Activated T-cell treated with anti-CD3 and anti-CD28 coated beads for 4 hours (primary cell): ENCODE measurements at regions not wholly inside any gene's neighbourhood (a gene's known extent, or its start where the extent isn't known, plus 50 kb on each side); places are given as distances from the start of the nearest gene placed in this dataset.

Experiments used
- DNase-seq: peaks from one replicate; pipeline ENCODE4 v3.0.0-alpha.2; 2020

DNA sequence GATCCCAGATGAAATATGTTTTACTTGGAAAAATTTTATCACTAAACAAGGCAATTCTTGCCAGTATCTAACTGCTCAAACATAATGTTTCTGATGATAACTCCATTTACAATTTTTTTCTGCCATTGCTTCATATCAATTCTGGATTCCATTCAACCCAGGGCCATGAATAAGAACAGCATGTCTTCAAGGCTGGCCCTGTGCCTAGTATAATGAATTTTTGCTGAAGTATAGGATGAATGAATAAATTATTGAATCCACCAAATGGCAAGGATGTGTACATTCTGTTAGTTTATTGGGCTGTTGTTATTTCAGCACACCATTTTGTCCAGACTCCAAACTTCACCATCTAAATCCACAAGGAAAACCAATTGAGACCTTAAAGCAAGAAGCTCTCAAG lies 414.7 kb downstream of the HS3ST3B1 start:
- DNase-seq, result no peak

DNA sequence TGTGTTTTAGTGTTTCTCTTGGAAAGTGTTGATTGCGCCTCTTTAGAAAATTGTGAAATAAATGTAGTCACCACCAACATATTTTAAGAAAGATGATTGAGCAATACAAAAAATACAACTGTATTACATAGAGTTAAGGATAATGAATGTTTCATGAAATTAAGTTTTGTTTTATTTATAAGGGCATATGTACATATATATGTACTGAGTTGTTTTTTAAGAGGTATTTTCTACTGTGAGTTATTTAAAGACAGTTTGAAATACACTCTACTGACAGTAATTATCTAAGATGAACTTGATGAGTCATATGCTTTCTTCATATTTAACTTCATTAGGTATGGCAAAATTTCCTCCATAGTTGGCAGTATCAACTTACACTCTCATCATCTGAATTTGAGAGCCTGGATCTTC lies 411.7 kb downstream of the HS3ST3B1 start:
- no peak for DNase-seq

DNA sequence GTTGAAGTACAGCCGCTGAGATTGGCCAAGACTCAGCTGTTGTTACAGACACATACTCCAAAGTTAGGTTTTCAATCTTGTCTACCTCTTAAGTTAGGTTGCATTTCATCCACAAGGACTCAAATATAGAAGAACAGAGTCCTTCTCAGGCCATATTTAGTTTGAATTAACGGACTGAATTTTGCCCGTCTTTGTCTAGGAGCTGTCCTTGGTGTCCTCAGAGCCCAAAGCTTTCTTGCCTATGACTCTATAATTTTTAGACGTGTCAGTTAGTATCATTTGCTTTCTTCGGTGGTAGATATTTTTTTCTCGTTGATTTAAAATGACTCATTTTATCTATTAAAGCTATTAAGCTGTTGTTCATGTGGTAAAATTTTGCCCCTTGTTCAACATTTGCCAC lies 403.2 kb downstream of the HS3ST3B1 start:
- DNase-seq, result no peak

DNA sequence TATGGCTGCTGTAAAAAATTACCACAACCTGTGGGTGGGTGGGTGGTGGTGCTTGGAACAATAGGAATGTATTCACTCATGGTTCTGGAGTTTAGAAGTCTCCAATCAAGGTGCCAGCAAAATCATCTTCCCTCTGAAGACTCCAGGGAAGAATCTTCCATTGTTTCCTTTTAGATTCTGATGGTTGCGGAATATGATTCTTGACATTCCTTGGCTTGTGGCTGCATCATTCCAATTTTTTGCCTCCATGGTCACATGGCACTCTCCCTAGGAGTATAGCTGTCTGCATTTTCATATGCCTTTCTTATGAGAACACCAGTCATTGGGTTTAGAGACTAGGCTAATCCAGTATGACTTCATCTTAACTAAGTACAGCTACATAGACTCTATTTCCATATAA lies 401.0 kb downstream of the HS3ST3B1 start:
- DNase-seq, result no peak

DNA sequence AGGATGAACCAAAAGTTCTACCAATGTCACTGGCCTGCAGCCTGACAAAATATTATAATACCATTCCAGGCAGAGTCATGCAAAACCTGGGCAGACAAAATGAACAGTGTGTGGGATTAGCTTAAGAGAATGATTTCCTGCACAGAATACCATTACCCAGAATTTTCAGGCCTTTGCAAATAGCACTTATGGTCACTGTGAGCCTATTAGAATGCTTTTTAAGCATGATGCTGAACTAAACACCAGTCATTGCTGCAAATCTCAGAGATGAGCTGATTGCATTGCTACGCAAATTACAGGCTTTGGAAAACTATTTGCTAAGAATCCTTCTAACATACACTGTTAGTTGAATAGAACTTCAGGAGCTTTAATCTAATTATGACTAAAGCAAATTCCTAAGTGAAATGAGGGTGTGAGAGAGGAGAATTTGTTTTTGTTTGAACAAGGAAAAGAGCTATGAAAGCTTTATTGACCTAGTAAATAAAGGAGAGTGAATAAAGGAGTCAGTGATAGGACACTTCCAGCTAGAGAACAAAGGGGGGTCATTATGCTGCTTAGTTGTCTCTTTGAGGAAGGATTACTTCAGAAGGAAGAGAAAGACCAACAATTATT lies 398.8 kb downstream of the HS3ST3B1 start:
- no peak for DNase-seq

DNA sequence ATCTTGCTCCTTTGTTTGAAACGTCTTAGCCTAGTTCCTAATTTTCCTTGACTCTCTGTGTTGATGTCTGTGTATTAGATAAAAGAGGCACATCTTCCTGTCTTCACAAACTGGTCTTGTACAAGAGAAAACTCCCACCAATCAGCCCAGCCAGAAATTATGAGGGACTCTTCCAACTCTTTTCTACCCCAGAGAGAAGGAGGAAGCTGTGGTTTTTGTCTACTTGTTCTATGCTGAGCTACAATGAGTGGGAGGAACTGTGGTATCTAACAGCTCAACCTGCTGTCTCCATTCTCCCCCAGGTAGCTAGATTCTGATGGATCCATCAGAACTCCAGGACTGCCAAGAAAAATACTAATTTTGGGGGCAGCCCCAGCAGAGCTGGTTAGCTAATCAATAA lies 392.5 kb downstream of the HS3ST3B1 start:
- DNase-seq, result no peak

DNA sequence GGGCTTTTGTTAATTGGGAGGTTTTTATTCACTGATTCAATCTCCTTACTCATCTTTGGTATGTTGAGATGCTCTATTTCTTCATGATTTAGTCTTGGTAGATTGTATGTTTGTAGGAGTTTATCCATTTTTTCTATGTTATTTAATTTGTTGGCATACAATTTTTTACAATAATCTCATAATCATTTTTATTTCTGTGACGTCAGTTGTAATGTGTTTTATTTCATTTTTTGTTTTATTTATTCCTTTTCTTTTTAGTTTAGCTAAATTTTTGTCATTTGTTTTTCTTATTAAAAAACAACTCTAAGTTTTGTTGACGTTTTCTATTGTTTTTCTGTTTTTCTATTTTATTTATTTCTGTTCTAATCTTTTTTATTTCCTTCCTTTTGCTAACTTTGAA lies 389.8 kb downstream of the HS3ST3B1 start:
- no peak for DNase-seq

DNA sequence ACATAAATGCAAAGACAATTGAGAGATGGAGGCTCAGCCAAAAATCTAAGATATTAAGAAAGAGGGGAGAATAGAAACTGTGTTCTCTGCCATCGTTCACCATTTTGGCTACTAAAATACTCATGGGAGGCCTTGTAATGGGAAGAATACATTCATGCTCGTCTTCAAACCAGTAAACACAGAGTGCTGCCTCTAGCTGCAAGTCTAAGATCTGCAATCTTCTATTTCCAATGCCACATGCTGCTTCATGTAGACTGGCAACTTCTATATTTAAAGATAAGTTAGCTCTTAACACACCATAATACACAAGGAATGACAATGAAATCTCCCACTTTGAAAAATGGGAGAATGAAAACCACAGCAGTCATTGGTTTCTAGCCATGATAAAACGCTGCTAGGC lies 387.3 kb downstream of the HS3ST3B1 start:
- DNase-seq, result no peak

DNA sequence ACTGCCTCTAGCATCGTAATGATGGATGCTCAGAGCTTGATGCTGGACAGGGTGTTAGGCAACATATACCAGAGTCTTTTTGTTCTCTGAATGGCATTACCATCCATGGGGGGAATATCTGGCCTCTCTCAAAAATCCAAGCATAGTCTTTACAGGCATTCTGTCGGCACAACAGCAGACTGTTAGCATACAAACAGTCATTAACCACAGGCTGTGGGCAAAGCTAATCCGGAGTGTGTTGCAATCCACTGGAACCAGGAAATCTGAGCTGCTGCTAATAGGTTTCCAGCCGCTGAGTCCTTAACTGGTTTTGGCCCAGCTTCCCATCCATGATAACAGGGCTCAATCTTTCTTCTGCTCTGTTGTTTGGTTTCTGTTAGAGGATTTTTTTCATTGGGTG lies 371.9 kb downstream of the HS3ST3B1 start:
- no peak for DNase-seq

DNA sequence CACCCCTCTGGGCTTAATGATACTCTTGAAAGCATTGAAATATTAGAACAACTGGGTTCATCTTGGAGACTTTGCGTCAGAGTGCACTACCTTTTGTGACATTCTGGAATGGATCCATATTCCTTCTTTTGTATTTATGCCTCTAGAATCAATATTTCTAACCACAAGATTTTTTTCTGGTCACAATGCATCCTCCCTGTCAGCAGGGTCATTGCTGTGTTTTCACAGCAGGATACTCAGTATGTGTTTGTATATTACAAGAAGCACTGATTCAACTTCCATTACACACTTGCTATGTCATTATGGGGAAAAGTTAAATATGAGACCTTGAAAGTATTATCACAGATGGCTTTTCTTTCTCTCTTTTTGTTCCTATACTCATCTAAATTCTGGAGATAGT lies 370.0 kb downstream of the HS3ST3B1 start:
- no peak for DNase-seq

DNA sequence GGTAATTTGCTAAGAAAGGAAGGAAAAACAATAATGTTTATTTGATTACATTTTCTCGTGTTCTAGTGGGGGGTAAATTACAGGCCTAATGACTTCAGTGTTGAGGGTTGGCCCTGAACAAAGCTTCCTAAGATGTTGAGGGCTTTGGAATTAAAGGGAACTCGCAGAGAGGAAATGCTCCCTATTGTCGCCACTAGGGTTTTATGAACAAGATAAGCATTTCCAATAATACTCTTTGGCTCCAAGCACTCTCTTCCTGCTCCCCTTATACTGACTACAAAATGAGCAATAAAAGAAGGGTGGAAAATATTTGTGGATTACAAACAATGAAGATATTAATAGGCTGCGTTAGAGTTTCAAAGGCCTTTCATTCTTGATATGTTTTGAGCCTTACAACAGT lies 363.6 kb downstream of the HS3ST3B1 start:
- DNase-seq, result no peak

DNA sequence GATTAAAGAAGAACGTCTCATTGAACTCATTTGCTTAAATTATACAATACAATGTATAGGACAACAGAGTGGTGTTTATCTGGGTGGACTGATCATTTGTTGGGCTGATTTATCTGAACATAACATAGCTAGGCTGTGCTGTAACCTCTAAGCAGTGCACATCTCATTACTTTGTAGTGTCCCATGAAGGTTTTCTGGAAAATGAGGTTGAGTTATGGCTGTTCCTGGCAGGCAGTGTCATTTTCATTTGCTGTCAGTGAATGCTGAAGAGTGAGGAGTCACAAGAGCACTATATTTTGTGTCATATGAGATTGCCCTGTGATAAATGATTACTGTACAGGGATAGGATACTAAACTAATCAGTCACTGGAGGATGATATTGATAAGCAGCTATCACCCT lies 340.2 kb downstream of the HS3ST3B1 start:
- DNase-seq, result no peak

DNA sequence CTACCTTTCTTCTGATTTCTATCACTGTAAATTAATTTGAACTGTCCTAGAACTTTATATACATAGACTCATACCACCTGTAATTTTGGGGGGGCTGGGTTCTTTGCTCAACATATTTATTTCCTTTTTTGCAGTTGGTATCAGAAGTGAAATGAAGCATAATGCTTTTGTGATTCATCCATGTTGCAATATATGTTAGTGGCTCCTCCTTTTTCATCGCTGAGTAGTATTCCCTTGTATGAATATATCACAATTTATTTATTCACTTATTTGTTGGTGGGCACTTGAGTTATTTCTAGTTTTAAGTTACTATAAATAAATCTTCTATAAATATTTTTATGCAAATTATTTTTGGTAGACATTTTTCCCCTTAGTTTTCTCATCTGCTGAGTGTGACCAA lies 336.4 kb downstream of the HS3ST3B1 start:
- no peak for DNase-seq

DNA sequence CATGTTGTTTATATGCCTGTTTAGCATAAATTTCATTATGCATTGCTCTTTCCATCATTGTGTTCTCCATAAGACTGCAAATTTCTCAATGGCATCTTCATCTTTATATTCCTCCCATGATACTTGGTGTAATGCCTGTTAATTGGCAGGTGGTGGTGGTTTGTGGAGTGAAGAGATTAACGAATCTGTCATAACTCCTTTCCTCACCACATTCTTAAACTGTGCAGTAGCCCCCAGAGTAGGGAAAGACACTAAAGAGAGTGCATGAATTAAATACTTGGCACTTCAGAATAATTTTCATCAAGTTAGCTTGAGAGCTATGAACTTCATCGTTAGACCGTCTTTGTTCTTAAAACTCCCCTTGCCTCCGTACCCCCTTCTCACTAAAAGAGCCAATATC lies 329.7 kb downstream of the HS3ST3B1 start:
- no peak for DNase-seq

DNA sequence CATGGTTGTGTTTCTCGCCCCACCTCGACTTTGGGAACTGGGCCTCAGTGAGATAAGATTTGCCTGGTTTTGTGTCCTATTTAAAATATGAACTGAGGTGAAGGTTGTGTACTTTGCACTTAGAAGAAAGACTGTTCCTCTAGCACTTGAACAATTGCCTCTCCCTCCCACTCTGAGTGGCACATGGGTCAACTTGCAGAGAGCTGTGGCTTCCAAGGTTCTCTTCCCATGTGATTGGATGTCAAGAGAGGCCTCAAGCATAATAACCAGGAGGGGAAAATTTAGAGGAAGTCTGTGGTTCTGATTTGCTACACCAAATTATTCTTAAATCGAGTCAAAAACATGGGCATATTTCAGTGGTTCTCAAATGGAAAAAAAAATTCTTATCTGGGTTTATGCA lies 329.2 kb downstream of the HS3ST3B1 start:
- no peak for DNase-seq

DNA sequence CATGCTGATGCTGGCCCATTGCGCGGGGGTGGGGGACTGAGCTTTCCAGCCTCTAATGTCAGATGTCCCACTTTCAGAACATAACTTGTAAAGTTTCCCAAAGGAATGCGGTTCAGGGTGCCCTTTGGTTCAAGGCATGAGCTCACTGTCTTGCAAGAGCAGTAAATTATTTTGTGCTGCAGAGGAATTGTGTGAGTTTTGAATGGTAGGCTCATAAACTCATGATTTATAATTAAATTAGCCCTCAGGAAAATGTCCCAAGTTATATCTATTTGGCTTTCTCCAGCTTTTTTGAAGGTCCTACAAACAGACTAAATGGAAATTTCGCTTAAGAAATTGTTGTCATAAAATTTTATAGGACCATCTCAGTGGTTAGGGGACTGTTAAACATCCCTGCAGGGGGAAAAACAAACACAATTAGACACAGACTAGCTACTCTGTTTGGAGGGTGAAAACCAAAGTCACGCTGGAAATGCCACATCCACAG lies 321.8 kb downstream of the HS3ST3B1 start:
- no peak for DNase-seq

DNA sequence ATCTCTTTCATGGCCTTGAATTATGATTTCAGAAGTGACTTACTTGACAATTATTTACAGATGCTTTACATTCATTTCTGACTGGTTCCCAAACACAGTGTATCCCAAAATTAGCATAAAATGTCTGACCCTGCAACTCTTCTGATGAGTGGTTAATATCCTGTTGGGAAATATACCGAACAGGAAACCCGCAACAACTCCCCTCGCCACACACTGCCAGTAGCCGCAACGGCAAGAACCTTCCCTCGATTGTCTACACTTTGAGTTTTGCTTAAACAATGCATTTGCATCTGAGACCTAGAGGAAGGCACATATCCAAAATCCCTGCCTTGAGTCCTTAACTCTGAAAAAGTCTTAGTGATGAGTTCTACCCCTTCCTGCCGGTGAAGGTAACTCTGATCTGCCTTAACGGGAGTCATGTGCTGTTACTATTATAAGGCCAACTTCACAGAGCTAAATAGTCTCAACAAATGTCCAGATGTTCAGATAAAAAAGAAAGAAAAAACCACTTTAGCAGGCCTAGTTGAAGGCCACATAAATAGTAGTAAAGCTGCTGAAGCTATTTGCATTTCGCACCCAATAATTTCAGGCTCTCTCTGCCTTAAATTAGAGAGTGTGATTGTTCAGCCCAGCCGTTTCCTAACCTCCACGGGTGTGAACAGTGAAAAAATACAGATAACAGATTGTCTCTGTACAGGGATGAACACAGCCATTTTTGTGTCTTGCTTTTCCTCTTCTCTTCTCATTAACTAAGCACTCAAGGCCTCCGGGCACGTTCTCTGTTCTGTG lies 321.1 kb downstream of the HS3ST3B1 start:
- no peak for DNase-seq

DNA sequence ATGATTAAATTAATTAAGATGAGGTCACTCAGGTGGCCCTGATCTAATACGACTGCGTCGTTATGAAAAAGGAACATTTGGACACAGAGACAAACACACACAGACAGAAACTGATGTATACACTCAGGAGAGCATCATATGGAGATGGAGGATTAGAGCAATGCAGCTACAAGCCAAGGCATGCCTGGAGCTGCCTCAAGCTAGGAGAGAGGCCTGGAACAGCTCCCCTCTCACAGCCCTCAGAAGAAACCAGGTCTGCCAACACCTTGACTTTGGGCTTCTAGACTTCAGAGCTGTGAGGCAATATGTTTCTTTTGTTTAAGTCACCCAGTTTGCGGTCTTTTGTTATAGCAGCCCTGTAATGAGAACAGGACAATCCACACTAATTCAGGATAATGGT lies 318.9 kb downstream of the HS3ST3B1 start:
- no peak for DNase-seq

DNA sequence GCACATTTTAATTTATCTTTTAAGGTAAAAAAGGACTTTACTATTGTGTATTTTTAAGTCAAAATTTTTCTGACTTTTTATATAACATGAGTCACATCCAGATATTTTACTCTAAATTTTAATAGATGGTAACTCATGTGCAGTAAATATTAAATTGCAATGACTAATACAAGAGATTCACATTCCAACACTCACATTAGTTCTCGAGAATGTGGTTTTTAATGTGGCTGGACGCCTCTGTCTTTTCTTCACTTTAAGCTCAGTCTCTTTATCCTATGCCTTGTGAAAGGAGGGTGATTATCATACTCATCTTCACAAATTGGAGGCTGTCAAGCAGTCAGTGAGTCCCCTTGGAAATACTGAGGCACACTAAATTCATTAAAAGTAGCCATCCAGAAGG lies 315.6 kb downstream of the HS3ST3B1 start:
- DNase-seq, result no peak

DNA sequence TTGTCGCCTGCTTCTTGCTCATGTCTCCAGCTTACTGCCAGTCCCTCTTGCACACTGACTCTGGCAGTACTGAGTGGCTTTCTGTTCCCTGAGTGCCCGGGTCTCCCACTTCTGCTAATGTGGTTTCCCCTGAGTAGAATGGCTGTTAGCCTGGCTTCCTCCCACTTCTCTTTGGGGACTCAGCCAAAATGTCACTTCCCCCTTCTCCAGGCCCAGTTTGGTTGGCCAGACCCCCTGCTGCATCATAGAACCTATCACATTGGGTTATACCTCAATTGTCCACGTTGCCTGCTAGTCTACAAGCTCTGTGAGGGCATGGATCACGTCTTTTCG lies 304.4 kb downstream of the HS3ST3B1 start:
- no peak for DNase-seq

DNA sequence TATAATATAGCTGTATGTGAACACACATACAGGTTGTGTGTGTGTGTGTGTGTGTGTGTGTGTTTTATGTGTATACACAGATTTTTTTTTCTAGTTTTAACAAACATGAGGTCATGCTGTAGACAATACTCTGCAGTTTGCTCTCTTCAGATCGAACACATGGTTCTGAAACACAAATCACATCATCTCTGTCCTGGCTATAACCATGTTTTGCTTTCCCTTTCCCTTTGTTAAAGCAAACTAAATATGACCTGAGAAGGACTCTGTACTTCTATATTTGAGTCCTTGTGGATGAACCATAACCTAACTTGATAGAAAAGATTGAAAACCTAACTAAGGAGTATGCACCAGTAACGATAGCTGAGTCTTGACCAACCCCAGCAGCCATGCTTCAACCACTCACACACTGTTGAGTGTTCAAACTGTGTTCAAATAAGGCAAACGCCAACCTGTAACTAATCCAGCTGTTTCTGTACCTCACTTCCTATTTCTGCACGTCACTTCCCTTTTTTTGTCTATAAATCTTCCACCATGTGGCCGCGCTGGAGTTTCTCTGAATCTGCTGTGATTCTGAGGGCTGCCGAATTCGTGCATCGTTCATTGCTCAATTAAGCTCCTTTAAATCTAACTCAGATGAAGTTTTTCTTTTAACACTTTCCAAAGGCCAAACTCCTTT lies 303.8 kb downstream of the HS3ST3B1 start:
- no peak for DNase-seq

DNA sequence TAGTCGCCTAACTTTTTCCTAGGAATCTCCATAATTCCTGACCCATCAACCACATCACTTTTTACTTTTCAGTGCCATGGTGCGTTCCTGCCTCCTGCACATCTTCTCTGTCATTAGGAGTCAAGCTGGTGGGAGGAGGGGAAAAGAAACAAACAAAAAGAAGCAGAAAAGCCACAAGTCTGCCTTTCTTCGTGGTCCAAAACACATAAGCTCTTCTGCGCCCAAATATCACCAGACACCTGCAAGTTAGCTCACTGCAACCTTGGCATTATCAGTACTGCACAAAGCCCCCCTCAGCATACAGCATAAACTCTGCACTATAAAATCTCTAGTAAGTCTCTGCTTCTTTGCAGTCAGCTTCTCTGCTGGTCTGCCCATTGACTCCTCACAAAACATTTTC lies 295.3 kb downstream of the HS3ST3B1 start:
- DNase-seq, result no peak

DNA sequence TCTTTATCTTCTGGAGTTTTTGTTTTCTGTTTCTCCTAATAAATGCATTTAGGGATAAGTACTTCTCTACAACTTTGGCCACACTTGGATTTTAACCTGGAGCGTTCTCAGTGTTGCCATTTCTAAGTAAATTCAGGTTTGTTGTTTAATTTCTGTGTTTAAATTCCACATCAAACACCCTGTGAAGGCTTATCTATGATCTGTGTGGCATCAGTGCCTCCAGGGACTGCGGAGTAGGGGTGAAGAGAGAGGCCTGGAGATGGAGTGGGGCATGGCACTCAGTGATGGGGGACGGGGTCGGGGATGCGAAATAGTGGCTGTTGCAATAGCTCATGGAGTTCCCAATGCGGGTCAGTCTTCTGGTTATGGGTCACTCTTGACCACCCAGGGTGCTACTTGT lies 294.8 kb downstream of the HS3ST3B1 start:
- no peak for DNase-seq

DNA sequence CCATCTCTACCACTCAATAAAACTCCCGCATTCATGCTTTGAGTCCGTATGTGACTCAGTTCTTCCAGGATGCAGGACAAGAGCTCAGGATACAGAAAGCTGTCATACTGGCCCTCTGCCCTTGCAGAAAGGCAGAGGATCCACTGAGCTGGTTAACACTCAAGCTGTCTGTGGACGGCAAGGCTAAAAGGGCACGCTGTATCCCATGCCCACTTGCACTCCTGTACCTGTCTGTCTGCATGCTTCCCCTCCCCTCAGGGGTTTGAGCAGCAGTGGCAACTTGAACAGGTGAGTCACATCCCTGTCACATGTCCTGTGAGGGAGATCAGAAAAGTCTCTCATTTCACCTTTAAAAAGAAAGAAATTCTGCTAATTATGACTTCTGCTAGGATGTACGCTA lies 293.8 kb downstream of the HS3ST3B1 start:
- DNase-seq, result no peak
